Stimulated activated CD4-positive, alpha-beta T cell treated with anti-CD3 and anti-CD28 coated beads, Interleukin-4, amount 100 ng/mL, for 1 hour (primary cell): ENCODE measurements at regions not wholly inside any gene's neighbourhood (a gene's known extent, or its start where the extent isn't known, plus 50 kb on each side); places are given as distances from the start of the nearest gene placed in this dataset.

Experiments used
- DNase-seq: peaks from one replicate; pipeline ENCODE4 v3.0.0-alpha.2; 2020

DNA sequence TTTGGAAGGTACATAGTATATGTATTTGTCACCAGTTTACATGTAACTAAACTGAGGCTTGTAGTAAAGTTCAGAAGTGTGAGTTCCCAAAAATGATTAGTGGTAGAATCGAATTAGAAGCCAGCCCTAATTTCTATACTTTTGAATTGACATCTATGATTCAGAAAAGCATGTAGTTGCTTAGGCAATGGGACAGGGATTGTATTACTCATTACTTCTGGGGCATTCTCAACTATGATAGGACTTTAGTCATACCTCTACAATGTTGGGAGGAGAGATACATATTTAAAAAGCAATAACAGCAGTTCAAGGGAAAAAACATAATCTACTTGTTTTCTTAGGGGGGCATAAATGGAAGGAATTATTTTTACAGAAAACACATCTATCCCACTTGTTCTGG, 277.9 kb upstream of the E2F7 start:
- DNase-seq: no peak

DNA sequence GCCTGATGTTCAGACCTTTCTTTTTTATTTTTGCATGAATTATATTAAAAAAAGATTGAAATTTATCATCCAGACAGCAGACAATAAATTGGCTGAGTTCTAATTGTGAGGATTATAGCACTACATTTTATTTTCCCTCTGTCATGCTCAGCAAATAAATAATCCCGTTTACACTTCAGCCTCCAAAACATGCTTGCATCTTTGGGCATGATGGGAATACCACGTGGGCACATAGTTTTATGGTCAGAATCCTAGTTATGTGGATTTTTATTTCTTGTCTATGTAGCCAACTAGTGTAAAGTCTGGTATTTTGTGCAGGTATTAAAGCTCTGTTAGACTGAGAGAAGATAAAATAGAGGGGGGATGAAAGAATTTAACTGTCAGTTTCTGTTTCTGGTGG, 276.9 kb upstream of the E2F7 start:
- no peak for DNase-seq

DNA sequence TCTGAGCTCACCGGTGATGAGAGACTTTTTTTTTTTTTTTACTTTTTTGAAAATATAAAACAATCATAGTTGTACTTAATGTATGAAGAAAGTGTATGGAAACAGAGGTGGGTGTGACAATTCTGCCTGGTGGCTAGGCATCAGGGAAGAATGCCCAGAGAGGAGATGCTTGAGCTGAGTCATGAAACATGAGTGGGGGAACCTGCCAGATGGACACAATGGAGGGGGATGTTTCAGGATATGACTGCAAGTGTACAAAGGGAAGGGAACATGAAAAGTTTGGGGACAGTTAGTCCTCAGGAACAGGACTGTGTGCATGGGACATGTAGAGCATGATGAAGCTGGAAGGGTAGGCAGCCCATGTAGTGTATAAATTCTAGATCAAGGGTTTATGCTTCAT, 274.2 kb upstream of the E2F7 start:
- DNase-seq: no peak

- no peak for DNase-seq
These were observed 272.0 kb upstream of the E2F7 start for GRCh38 chr12:77337362-77337761.

GRCh38 chr12:77334806-77335205, 269.4 kb upstream of the E2F7 start:
- no peak for DNase-seq

- no peak for DNase-seq
These were observed 263.0 kb upstream of the E2F7 start for GRCh38 chr12:77328326-77328725.

DNA sequence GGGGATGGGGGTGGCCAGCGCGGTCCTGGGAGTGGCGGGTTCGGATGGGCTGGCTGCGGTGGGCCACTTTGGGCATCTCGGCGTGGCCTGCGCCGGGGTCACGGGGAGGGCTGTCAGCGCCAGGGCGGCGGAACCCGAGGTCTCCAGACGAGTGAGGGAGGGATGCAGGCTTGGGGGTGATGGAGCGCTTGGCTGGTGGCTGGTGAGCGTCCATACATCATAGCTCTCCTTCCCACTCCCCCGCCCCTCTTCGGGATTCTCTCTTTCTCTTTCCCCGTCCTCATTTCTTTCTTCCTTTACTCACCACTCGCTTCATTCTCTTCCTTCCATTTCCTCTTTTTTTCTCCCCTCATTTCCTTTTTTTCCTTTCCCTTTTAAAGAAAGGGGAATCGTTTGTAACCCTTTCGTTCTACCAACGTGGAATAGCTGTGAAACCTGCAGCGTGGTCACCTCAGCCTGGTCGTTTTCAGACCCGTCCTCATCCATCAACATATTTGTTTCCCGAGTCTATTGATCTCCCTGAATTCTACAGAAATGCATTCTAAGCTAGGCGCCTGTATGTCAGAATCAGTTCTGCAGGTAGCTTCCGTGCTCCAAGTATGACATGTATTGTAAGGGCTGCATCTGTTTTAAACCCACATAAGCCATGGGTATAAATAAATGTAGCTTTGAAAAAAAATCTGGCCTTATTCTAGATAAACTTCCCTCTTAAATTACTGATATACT, 260.3 kb upstream of the E2F7 start:
- DNase-seq: no peak

DNA sequence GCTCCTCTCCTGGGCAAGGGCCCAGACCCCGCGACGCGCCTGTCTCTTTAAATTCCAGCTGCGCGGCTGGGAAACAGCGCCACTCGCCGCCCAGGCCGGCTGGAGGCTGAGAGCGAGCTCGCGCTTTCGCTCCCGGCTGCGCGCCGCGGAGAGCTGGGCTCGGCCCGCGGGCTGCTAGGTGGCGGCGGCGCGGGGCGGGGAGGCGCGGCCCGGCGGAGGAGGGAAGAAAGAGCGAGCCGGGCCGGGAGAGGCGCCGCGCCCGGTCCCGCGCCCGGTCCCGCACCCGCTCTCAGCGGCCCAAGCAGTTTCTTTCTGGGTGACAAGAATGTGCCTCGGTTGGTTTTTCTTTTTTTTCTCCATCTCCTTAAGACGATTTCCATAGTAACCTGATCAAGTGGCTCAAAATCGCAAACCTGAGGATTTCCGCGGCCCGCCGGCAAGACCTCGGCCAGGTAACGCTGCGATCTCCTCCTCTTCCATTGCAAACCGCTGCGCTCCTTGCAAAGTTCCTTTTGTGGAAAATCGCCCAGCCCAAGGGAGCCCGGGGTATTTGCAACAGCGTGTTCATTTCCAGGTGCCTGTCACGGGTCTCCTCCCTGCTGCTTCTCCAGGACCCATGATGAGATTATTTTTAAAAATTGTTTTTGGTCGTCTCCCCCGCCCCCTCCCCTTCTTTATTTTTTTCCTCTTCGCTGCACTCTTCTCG, 259.5 kb upstream of the E2F7 start:
- DNase-seq: peak; percentile 3

DNA sequence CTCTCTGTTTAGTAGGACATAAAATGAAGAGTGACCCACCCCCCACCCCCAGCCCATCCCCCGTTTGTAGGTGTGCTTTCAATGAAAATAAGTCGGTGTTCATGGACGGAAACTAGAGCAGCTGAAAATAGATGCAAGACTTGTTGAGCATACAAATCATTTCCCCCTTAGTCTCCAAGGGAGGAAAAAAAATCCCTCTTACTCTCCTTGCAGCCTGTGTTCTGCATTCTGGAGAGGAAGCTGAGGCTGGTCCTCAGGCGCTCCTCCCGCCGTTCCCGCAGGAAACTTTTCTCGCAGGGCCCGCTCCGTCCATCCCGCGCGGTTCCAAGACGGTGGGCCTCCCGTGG, 259.0 kb upstream of the E2F7 start:
- DNase-seq: no peak

DNA sequence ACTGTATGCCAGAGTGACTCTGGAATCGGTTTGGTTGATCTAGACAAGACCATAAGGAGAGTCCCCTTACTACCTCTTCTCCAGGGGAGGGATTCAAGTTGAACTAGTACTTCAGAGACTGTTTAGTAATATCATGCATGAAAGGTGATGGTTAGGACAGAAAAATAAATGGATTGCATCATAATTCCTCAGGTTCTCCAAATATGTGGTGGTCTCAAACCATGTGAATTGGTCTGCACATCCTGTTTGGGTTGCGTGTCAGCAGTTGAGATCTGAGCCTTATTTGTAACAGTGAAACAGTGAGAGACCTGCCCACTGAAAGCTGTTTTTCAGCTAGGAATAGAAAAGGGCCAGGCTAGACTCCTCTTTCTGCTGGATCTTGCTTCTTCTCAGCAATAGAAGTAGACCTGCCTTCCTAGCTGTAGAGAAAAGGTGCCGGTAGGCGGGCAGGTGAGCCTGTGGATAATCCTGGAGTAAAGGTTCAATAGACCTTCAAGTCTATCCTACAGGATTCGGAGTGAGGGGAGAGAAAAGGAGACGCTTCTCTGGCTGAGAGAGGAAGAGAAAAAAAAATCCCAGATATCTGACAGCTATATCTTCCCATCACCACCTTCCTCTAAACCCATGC, 258.5 kb upstream of the E2F7 start:
- no peak for DNase-seq

GRCh38 chr12:77319166-77319565, 253.8 kb upstream of the E2F7 start:
- no peak for DNase-seq

DNA sequence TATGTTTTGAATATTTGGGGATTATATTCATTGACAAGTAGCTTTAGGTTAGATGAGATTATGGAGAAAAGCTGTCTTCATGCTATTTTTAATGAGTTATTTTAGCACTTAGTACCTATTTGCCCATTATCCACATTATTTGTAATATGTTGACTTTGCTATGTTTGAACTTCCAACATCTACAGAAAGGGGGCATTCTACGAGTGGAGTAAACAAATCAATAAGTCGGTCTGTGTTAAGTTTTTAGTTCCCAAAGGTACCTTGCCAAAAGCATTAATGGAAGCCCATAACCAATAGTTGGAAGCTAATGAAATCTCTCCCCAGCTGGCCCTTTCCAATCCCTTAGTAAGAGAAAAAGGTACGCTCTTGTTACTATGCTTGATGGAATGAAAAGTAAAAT, 250.0 kb upstream of the E2F7 start:
- DNase-seq: no peak

DNA sequence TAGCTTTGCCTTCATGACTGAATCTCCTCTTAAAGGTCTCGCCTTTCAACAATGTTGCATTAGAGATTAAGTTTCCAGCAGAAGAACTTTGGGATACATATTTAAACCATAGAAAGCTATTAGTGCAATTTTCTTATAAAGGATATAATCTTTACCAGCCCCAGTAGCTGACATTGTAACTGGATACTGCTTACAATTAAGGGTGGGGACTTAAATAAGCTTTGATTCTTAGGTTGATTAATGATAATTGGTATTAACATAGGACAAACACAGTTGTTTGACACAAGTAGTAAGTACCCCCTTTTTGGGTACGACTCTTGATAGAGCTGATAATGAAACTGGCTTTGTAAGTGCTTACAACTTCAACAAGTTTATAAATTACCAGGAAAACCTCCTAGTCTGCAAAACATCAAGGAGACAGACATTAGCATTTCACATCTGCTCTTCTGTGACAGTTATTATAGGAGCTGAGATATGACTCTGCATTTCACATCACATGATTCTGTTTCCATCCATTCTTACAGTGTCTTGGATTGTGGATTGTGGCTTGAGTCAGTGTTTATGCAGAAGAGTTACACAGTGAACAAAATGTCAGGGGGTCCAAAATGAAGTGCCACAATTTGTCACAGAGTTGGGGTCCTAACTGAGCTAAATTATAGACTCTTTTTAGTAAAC, 249.1 kb upstream of the E2F7 start:
- DNase-seq: no peak

DNA sequence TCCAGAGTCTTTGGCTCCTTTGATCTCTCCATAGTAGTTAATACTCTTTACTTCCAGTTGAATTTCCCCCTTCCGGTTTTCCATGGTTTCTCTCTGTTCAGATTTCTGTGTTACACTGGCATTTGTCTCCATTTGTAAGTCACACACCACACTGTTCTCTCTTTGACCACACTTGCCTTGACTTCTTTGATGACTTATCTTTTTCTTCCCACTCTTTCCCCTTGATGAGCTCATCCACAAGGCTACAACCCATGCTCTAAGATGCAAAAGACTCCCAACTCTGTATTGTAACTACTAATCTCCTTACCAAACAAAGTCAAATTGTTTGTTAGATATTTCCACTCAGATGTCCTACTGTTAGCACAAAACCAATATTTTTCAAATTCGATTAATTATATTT, 242.7 kb upstream of the E2F7 start:
- DNase-seq: no peak

- no peak for DNase-seq
These were observed 235.4 kb upstream of the E2F7 start for GRCh38 chr12:77300811-77301210.

DNA sequence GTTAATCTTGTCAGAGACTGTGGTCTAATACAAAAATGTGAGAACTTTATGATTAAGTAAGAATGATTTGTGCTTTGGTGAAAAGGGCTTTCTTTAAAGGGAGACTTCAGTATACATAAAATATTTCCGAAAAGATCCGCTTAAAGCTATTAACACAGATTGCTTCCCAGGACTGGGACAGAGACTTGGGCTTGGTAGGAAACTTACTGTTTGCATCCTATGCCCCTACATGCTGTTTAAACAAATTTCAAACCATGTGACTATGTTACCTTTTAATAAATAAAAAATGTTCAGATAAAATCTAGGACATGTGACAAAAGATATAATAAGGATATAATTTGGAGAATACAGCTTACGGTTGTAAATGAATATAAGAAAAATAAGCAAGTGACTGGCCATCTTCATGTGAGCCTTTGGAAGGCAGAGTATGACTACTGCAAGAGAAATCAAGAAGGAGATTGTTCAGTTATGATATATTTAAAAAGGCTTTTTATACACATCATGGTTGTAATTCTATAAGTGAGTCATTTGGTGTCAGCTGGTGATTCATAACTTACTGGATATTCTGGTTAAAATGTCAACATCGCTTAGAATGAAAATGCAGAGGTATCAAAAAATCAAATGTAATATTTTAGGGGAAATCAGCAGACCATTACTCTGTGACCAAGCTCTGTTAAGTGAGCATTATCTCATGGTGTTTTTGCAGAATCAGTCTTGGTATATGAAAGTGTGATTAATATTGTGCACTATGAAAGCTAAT, 234.7 kb upstream of the E2F7 start:
- no peak for DNase-seq

GRCh38 chr12:77299001-77299400, 233.6 kb upstream of the E2F7 start:
- DNase-seq: no peak

DNA sequence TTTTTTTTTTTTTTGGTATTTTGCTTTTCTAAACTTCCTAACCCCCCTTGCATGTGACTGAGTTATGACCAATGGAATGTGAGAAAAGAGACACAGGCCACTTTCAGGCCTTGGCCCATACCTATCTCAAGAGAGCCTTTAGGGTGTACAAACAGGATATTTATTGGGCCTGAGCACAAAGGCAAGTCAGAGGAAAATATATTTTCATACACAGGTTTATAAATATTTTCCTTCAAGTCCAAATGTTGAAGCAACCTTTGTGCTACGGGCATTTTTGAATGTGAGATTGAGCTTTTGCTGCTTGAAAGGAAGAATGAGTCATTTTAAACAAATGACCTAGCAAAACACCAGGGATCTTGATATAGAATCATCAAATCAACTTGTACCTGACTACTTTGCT, 228.6 kb upstream of the E2F7 start:
- no peak for DNase-seq

GRCh38 chr12:77274926-77275325, 209.6 kb upstream of the E2F7 start:
- no peak for DNase-seq

DNA sequence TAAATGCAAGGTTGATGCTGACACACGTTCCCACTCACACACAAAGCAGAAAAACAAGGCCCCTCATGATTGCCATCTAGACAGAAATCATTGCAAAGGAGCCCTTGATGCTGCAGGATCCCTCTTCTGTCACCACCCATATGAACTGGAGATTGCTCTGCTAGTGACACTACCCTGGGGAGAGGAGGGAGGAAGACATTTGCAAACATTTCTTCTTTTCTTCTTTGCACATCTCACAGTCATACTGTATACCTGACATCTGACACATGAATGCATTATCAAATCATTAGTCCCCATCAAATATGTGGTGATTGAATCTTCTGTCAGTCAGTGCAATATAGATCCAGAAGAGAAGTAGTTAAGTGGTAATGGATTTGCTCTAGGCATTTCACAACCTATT, 208.5 kb upstream of the E2F7 start:
- no peak for DNase-seq

DNA sequence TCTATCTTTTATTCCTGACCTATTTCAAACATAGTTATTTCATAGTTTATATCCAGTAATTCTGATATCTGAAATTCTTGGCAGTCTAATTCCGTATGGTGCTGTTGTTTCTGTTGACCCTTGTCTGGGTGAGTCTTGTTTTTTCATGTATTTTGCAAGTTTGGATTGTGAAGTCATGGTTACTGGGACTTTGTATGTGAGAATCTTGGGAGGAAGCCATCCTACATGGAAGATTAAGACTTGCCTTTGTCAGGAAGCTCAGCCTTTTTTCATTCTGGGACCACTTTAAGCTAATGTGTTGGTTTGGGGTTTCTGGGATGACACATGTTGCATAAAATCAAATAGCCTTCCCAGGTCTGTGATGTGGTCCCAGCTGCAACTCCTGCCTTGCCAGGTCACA, 191.6 kb upstream of the E2F7 start:
- no peak for DNase-seq

GRCh38 chr12:77253321-77253720, 188.0 kb upstream of the E2F7 start:
- DNase-seq: no peak

DNA sequence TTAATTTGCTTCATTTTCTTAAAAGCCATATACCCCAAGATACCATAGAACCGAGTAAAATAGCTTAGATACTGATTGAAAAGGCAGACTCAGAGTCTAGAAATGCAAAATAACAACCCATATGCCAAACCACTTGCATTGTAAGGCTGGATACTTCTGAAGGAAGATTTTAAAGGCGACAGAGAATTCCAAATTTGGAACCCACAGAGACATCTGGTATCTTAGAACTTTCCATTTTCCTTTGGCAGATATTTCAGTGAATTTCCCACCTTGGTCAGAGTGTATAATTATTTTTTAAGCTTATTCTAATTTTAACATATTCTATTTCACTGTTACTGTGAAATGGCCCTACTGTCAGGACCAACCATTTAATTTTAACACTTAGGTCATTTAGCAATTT, 186.4 kb upstream of the E2F7 start:
- no peak for DNase-seq
